DMS153 (cell line): ENCODE measurements at regions not wholly inside any gene's neighbourhood (a gene's known extent, or its start where the extent isn't known, plus 50 kb on each side); places are given as distances from the start of the nearest gene placed in this dataset.
A peak's percentile ranks its signal among the peaks of the same experiment; 100 is the strongest.

Source experiments
- DNase-seq: peaks from one replicate; lab custom pipeline; 2025; lab: John Stamatoyannopoulos, UW

GRCh38 chr2:236499691-236500578 lies 69.7 kb upstream of the ACKR3 start:
- DNase-seq: no peak

GRCh38 chr2:236501026-236501425 lies 68.6 kb upstream of the ACKR3 start:
- no peak for DNase-seq

- no peak for DNase-seq
Measured at GRCh38 chr2:236501531-236501930, 68.1 kb upstream of the ACKR3 start.

GRCh38 chr2:236503100-236503499 lies 66.5 kb upstream of the ACKR3 start:
- DNase-seq: no peak

DNA sequence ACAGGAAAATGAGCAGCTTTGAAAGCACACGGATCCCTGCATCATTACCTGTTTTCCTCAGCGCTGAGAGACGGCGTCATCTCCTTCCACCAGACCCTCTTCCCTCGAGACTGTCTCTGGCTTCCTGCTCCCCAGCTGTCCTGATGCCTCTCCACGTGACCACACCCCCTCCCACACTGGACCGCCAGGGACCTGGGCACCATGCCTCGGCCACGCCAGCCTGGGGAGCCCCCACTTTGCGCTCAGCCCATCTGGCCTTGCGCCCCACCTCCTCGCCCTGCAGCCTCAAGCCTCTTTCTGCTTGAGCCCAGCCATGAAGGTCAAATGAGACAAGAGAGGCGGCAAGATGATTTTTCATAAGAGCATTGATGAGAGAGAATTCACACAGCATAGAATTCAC lies 66.0 kb upstream of the ACKR3 start:
- no peak for DNase-seq

GRCh38 chr2:236505041-236505440 lies 64.6 kb upstream of the ACKR3 start:
- no peak for DNase-seq

GRCh38 chr2:236505648-236506047 lies 64.0 kb upstream of the ACKR3 start:
- no peak for DNase-seq

DNA sequence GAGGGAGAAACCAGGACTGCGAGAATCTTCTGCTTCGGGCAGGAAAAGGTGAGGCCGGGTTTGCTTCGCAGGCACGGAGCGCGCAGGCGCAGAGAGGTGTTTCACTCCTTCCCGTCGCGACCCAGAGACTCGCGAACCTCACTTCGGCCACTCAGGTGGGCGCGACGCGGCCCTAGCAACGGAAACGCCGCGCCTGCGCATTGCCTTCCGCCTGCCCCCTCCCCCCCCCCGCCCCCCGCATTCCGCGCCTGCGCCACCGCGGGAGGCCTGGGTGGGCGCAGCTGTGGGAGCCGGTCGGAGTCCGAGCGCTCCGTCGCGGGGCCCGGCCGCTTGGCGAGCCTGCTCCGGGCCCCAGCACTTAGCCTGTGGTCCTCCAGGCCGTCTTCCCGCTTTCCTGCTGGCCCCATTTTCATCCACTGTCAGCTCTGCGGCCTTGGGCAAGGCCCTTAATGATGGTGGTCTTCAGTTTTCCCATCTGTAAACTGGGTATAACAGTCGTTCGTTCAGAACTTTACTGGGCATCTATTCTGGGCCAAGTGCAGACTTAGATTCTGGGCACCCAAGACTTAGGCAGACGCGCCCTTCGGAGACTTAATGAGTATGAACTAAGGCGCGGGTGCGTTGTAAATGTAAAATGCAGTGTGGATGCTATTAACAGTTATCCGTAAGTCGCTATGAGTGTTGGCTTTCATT lies 62.1 kb upstream of the ACKR3 start:
- no peak for DNase-seq

DNA sequence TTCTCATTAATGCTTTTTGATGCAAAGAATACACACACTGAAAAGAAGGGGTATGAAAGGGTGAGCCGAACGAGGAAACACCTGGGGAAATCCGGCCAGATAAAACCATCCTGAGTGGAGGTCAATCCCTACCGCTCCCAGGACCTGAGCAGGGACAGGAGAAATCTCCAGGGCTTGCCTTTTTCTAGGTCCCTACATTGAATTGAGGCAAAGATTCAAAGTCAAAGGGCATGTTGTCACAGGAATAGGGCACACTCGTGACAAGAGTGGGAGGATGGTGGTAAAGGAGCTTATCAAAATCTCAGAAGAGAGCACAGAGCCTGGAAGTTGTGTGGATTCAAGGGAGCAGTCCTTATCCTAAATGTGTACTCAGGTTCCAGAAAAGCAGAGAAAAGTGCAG lies 61.2 kb upstream of the ACKR3 start:
- DNase-seq: no peak

- DNase-seq: no peak
Measured at GRCh38 chr2:236510034-236510433, 59.6 kb upstream of the ACKR3 start.

- no peak for DNase-seq
Measured at GRCh38 chr2:236511266-236511665, 58.4 kb upstream of the ACKR3 start.

GRCh38 chr2:236512267-236512666 lies 57.4 kb upstream of the ACKR3 start:
- DNase-seq: no peak

- DNase-seq: no peak
Measured at GRCh38 chr2:236512902-236513435, 56.7 kb upstream of the ACKR3 start.

- DNase-seq: no peak
Measured at GRCh38 chr2:236513956-236514355, 55.7 kb upstream of the ACKR3 start.

DNA sequence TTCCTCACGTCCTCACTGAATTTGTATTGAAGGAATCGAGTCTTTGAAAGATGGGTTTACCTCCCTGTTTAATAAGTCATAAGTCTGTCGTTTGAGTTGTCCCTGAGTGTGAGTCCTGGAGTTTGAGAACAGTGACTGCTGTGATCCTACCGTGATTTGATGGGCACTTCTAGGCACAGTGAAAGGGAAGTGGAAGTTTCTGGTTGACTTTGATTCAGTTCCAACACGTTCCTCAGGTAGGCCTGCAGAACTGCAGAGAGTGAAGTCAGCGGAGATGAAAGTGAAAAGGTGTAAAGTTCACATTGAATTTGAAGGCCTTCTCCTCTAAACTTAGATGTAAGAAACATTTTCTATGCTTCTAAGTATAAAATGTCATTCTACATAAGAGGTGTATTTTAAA lies 52.9 kb upstream of the ACKR3 start:
- no peak for DNase-seq

DNA sequence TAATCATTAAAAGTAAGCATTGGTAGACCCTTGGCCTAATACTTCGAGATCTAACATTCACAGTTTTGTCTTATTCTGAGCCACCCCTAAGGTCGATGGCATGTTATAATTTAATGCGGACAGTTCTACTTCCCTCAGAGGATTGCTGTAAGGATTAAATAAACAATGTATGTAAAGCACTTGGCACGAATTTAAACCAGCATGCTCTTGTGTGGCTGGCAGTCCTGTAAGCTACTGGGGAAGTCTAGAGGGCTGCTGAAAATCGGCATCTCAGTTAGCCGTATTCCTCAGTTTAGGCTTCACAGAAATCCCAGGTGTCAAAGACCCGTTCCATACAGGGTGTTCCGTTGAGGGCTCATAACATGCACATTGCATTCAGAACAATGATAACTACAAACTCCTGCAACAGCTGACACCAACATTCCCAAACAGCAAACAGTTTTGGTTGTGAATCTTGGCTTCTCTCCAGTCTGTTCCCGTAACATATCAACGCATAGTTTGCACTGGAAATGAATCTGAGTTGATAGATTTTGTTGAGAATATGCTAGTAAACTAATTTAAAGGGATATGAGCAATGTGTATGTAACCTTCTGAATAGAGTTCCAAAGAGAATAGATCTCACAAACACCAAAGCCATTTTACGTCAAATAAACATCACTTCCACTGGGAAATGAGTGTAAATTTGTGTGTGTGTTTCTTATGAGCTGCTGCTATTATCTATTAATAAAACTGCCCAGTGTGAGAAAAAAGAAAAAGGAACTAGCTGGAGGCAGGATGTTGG lies 52.2 kb upstream of the ACKR3 start:
- DNase-seq: peak; percentile 22
